HG02884 (cell line): ENCODE measurements at regions not wholly inside any gene's neighbourhood (a gene's known extent, or its start where the extent isn't known, plus 50 kb on each side); places are given as distances from the start of the nearest gene placed in this dataset.
"Not testable (repeated sequence)": the region's sequence is repeated elsewhere in the genome, so short reads cannot be mapped to it uniquely, and the experiment has no call there.

Source experiments
- ATAC-seq: cut with Tn5 transposase; IDR thresholded peaks from one replicate; pipeline ENCODE4 v1.9.1; 2021; ENCODE audit warnings: mild to moderate bottlenecking, moderate library complexity; ENCODE audit not compliant: unreplicated experiment

DNA sequence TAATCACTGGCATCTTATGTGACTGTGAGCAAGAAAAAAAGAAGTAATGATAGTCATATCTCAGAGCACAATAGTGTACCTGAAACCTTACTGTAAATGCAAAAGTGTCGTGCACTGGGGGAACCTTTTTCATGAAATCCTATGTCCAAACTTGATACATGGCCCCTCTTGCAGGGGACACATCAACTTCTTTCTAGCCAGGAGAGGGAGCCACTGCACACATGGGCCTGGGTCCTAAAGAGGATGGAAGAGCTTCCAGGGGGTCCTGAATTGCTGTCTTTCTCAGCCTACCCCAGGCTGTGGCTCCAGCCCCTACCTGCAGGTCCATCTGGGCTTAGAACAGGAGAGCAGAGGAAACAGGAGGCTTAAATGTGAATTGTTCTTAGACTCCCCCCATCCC is 165.7 kb downstream of the SOD2 start:
- ATAC-seq, result no peak

DNA sequence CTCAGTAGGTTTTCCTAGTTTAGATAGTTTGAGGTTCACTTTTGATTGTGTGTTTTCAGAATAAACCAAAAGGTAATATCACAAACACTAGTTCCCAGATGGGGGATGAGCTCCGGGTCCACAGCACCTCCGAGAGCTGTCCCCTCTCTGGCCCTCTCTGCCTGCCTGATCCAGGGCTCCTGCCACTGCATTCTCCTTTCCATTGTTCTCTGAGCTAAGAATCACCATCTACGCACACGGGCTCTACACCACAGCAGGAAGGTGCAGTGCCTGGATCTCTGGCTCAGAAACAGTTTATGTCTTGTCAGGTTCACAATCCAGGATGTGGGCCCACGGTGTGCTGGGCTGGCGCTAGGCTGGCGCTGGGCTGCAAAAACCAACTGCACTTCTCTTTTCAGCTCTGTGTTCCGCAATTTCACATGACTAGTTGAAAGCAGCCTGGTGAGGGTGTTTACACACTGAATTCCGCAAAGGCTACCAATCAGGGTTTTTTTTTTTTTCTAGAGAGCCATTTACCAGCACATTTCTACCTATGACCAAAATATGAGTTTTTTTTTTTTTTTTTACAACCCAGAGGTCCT is 167.5 kb downstream of the SOD2 start:
- ATAC-seq, result no peak

DNA sequence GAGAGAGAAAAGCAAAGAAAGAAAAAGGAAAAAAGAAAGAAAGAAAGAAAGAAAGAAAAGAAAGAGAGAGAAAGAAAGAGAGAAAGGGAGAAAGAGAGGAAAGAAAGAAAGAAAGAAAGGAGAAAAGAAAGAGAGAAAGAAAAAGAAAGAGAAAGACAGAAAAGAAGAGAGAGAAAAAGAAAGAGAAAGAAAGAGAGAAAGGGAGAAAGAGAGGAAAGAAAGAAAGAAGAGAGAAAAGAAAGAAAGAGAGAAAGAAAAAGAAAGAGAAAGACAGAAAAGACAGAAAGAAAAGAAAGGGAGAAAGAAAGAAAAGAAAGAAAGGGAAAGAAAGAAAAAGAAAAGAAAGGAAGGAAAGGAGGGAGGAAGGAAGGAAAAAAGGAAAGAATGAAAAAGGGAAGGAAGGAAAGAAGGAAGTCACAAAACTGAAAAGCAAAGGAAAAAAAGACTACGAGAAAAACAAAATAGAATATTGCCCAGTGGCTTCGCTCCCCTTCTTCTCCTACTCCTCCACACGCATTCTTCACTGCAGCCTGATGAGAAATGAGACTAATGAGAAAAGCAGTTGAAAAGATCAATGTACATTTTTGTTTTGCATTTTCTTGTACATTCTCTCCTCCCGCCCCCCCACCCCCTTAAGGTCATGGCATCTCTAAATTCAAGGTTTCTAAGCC is 170.0 kb downstream of the SOD2 start:
- ATAC-seq, result no peak

DNA sequence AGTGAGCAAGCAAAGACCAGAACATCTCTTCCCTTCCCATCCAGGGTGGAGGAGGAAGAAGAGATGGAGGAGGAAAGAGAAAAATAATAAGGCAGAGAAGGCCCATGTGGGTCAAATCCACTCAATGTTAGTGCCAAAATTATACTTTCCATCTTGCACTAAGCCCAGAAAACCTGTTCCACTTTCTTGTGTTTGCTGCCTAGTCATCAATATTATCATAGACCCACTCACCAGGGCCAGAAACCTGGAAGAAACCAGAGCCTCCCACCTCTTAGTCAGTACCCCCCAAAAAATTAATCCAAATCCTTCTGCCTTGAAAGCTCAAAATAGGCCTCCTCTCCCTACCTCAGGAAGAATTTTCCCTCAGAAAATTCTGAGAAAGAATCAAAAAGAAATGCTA is 171.1 kb downstream of the SOD2 start:
- ATAC-seq, result no peak

DNA sequence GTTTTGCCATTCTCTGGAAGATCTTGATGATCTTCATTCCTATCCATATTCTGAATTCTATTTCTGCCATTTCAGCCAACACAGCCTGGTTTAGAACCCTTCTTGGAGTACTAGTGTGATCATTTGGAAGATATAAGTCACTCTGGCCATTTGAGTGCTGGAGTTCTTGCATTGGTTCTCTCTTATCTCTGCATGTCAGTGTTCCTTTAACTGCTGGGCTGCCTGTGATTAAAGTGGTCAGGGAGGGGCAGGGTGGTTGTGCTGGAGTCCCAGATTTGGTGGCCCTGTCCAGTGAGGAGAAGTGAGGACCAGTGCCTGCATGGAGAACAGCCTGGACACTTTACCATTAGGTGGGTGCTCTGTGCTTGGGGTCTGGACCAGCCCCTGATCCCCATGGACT is 173.0 kb downstream of the SOD2 start:
- no peak for ATAC-seq

DNA sequence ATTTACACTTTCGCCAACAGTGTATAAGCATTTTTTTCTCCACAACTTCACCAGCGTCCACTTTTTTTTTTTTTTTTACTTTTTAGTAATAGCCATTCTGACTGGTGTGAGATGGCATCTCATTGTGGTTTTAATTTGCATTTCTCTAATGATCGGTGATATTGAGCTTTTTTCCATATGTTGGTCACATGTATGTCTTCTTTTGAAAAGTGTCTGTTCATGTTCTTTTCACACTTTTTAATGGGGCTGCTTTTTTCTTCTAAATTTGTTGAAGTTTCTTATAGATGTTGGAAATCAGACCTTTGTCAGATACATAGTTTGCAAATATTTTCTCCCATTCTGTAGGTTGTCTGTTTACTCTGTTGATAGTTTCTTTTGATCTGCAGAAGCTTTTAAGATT is 177.2 kb downstream of the SOD2 start:
- ATAC-seq, result not testable (repeated sequence)

DNA sequence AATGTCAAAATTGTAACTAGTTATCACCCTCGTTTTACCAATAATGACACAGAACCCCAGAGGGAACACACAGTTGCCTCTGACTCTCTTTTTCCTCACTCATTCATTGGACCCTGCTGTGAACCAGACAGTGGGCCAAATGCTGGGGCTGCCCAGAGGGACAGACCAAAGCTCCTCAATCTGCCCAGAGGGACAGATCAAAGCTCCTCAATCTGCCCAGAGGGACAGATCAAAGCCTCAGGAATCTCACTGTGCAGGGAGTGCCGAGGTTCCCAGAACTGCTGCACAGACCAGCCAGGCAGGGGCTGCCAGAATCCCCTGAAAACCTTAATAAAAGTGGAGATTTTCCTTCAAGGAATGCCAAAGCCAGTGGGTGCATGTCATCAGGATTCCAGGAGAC is 179.1 kb downstream of the SOD2 start:
- ATAC-seq, result no peak

DNA sequence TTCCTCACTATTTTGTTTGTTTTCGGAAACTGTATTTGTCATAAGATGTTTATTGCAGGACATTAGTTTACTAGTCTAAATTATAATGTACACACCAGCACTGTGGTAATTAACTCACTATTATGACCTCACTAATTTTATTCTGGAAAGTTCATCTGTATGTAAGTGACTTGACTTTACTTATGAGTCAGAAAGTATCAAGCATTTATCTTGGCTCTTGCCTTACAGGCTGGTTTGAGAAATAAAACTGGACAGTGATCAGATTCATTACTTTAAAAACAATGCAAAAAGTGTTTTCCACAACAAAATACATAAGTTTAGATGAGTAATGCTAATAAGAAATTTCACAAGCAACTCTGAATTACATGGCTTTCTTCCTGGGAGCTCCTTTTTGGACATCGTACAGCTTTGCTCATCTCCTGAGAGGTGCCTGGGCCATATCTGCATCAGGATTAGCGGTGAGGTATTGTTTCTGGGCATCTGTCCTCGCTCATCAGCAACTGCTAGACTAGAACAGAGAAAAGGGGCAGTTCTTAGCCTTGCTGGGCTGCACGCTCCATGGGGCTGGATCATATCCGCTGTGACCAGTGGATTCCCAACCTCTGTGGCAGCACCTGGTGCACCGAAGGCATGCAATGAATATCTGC is 179.8 kb downstream of the SOD2 start:
- ATAC-seq, result no peak

DNA sequence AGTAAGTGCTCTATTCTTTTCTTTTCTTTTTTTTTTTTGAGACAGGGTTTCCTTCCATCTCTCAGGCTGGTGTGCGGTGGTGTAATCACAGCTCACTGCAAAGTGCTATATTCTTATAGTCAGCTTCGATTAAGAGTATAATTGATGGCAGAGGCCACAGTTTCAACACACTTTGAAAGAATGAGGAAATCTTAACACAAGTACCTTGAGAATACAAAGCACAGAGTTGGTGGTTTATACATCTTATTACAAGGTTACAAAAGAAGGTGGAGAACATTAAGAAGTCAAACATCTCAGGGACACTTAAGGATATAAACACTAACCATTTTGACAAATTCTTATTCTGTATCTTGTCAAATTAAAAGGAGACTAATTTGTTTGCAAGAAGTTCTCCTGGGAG is 180.5 kb downstream of the SOD2 start:
- ATAC-seq, result no peak

DNA sequence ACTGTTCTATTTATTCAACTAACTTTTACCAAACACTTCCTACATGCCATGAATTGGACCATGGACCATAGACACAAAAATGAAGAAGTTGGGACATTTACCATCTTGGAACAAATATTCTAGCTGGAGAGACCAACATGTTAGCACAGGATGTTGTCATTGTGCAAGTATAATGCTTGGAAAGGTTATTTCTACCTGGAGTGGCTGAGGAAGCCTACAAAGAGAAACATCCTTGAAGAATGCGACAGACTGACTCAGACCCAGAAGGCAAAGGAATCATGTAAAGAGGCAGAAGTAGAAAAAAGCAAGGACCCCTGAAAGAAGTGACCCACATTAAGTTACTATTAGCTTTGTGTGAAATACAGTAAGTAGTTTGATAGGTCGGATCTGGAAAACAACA is 180.9 kb downstream of the SOD2 start:
- ATAC-seq, result no peak

DNA sequence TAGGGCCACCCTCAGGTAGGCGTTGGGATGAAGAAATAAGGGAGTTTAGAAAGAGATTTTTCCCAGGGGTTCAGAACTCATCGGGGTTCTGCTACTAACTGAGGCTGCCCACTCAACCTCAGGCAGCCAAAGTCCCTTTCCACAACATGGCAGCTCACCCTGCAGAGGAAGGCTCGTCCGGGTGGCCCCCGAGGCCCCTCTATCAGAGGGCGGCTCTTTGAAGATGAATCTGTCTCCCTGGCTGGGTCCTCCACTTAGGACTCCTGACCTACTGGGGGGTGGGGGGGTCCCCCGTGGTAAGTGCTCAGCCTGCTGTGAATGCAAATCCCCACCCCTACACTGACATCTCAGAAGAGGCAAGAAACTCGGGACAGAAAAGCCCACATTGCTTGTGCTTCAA is 182.9 kb downstream of the SOD2 start:
- ATAC-seq, result no peak

DNA sequence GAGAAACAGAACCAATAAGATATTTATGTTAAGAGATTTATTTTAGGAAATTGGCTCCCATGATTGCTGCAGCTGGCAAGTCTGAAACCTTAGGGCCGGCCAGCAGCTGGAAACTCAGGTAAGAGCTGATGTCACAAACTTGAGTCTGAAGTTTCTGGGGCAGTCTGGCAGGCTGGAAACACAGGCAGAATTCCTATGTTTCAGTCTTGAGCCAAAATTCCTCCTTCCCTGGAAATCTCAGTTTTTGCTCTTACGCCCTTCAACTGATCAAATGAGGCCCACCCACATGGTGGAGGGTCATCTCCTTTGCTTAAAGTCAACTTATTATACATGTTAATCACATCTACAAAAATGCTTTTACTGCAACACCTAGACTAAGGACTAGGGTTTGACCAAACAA is 184.1 kb downstream of the SOD2 start:
- ATAC-seq, result no peak

DNA sequence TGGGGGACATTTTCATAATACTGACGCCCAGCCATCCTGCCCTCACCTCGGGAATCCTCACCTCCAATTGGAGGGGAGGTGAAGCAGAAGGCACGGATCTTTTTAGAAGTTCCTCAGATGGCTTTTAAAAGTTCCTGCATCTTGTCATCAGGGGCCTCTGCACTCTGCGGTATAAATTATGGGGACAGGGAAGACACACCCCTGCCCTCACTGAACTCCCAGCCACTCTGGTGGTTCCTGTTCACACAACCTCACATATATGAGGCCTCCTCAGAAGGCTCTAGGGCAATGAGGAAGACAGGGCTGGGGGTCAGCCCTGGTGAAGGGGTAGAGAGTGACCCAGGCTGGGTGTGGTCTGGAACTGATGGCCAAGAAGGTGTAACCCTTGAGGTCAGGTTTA is 187.0 kb downstream of the SOD2 start:
- no peak for ATAC-seq

DNA sequence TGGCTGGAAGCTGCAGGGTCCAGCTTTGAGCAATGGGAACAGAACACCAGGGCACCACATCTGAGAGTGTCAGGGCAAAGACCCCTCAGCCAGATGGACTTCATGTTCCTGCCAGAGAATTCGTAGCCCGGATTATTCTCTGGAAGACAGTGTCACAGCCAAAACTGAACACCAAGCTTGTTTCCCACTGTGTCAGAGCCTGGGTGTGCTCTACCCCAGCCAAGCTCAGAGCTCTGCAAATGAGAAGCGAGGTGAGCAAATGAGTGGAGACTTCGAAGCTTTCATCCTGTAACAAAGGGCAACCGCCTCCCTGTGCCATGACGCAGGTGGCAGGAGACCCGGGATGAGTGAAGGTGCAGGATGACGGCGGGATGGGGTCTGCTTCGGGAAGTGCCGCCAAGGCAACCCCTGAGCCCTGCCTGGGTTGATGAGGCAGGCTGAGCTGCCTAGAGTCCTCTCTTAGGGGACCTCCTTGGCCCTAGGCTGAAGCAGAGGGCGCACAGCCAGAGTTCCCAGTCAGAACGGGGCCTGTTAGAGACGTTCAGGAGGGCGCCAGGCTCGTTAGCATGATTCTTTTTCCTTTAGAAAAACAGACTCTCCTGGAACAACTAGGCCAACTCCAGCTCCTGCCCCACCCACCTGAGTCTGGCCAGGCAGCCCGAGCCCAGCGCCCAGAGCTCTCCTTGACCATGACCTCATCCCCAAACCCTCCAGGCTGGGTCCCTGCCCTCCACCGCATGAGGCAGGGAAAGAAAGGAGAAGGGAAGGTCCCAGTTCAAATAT is 187.7 kb downstream of the SOD2 start:
- no peak for ATAC-seq

DNA sequence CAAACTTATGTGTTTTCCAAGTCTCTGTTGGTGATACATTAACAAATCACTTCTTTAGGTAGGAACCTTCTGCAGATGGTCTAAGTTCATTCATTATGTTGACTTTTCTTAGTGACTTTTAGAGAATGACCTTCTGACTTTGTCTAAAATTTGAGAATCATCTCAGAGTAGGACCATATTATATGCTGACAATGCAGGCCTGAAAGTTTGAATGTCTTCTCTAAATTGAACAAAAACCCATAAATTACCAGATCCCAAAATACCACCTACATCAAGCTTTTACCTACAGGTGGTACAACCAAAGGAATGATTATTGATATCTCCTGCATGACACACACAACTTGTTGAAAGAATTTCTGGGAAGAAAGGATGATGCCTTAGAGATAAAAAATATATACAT is 191.5 kb downstream of the SOD2 start:
- no peak for ATAC-seq

DNA sequence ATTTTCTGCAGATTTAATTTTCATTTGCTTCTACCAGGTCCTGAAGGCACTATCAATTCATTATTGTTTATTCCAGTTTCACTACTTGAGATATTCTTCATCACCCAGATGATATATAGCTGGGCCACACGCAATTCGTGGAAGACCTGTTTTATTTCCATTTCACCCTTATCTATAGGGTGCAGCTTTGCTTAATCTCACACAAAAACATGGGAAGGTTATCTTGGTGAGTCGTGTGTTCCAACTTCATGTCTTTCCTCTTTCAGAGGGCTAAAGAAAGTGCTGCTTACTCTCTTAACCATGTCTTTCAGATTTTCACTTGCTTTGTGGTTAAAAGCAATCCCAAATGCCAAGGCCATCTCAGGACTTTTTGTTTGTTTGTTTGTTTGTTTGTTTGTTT is 194.0 kb downstream of the SOD2 start:
- ATAC-seq, result no peak

DNA sequence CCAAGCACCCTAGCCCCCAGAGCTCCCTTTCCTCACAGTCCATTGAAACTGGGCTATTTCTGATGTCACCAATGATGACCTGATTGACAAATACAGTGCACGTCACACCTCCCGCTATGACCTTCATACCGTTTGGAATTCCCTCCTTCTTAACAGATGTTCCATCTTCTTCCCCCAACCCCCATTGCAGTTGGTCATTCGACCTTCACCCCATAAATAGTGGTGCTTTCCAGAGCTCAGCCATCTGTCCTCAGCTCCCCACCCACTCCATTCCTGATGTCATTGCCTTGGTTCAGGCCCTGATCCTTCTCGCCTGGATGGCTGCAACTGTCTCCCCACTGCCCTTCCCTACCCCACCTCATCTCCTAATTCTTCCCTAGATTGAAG is 198.5 kb downstream of the SOD2 start:
- no peak for ATAC-seq

DNA sequence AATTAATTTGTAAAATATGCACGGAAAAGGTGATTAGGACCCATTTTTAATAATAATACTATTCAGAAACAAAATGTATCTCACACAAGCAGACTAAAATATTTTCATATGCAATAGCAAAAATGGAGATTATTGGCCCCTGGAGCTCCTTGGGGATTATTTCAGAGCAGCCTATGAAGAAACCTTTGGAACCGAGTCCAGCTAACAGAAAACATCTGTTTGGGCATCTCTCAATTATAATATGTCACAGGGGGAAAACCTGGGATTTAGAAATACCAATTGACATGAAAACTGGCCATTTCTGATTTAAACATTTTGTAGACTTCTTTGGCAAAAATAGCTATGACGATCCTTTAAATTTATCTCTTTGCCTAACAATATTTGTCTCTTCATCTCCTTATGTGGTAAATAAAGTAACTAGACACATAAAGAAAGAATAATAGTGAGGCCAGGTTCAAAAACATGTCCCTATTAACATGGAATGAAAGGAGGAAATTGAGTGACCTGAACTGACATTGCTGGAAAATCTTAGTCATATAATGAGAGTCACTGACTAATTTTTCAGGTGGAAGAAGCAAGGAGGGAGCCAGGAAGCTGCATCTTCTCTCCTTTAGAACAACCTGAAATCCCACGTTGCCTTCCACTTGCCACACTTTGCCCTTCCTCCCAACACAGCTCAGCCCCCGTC is 199.0 kb downstream of the SOD2 start:
- no peak for ATAC-seq

DNA sequence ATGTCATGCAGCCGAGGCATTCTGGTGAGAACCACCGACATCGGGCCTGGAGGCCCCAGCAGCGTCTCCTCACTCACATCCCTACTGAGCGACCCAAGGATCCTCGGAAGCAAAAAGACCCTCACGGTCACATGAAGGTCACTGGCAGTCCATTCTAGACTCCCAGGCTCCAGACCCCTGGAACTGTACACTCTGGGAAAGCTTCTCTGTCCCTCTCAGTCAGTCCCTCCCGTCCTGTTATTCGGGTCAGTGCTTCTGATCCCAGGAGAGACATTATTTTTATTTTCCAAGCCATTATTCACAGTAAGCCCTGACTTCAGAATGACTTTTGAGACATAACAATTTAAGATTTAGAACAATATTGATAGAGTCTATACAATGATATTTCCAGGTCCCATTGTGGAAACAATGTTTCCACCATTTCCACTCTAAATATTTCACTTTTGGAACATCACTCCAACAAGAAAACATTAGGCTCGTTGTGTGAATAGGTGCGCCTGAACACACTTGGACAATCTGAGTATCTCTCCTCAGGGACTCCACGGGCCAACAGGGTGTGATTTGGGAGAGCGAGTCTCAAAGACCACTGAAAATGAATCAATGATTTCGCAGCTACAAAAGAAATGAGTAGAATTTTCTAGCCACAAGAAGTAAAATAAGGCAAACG is 199.7 kb downstream of the SOD2 start:
- no peak for ATAC-seq

DNA sequence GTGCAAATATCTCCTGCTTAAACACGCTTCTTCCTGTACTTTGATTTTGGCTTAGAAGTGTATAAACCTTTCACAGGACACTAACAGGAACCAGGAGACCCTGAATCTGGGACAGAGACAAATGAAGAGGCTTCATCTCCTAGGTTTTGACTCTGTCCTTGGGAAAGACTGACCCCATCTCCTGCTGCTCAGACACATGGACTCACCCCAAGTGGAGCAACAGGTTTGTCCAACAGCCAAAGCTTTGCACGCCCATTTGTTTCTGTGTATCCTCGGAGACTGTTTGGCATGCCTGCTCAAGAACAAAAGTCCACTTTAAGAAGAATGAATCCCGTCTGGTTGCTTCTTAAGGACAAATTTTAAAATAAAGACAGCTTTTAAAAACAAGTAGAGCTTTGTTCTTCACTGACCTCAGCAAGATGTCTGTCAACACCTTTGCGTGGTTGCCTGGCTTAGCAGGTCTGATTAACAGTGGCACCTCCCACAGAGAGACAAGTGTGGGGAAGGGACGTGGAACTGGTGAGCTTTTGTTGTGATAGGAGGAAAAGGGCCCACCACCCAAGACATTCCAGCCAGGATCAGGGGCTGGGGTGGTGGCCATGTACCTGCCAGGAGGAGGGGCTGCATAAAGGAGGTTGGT is 202.6 kb downstream of the SOD2 start:
- no peak for ATAC-seq
